Inferior parietal cortex (tissue), 1 donor: ENCODE measurements at regions not wholly inside any gene's neighbourhood (a gene's known extent, or its start where the extent isn't known, plus 50 kb on each side); places are given as distances from the start of the nearest gene placed in this dataset.

Source experiments
- DNase-seq: peaks from one replicate; pipeline ENCODE4 v3.0.0-alpha.2; 2016; ENCODE audit errors: extremely low spot score

GRCh38 chr17:73953206-73954033, 250.1 kb upstream of the RPL38 start:
- DNase-seq = no peak

DNA sequence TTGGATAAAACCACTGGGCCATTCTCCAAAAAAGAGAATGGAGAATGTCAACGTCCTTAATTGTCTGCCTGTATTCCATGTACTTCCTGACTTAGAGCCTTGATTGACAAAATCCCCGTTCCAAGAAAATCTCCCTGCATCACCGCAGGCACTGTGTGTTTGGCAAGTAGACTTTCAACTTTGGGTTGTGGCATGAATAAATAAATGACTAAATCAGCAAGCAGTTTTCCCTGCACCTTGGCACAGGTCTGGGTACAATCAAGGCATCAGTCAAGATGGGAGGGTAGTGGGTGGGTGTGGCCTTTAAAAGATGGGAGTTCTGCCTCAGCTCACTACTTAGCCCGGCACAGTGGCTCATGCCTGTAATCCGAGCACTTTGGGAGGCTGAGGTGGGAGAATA, 248.5 kb upstream of the RPL38 start:
- no peak for DNase-seq

DNA sequence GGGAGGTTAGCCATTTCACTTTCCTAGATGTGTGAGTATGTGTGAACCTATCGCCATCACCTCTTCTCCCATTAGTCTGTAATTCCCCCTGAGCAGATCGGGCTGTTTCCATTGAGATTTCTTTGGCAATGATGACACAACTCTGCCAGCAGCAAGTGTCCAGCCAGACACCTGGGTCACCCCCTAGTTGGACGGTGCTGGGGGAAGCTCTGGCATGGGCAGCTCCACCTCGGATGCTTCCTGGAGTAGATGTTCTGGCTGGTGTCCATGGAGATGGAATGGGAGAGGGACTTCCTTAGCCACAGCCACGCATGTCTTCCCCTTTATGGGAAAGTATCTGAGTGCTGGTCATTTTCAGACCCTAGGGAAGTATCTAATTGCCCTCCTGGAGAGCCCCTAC, 247.9 kb upstream of the RPL38 start:
- no peak for DNase-seq

DNA sequence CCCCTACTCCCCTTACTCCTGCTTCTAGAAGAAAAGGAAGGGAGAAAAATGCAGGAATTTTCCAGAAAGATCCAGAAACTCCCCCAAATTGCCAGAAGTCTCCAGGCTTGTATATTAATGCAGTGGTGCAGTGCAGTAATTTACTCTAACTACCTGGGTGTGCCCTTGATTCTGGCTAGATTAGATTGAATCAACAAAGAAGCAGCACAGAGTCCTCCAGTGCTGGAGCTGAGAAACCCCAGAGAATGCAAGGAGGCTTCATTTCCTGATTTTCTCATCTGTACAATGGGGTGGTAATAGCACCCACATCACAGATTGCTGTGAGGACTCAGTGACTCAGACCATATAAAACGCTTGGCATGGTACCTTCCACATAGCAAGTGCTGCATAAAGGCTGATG, 247.3 kb upstream of the RPL38 start:
- no peak for DNase-seq

DNA sequence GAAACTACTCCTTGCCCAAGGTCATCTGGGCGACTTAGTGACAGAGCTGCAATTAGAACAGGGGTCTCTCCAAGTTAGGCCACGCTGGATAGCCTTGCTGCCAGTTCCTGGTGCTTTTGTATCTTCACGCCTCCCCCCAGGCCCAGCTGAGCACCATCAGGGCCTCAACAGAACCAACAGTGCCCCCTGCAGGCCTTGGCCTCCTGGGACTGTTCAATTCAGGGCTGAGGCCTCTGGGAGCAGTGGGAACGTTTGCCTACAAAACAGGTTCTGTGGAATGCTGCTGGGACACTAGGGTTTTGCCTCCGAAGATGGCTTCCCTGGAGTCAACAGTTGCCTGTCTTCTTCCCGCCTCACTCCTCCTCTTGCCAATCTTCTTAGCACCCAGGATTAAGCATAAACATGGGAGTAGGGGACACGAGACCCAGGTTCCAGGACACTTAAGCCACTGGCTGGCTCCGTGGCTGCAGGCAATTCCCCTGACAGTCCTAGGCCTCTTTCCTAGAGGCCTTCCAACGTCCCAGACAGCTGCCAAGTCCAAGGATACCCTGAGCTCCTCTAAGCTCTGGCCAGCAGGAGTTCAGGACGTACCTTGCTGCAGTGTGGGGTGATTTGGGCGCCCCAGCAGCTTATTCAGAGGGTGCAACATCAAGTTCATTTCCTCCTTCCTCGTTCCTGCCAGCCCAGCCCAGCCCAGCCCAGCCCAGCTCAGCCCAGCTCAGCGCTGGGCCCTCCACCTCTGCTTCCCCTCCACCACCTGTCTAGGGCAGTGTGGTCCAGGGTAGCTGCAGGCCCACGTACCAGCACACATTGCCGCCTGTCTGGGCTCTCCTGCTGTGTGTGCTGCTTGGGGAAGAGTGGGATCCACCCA, 246.6 kb upstream of the RPL38 start:
- peak; percentile 79 for DNase-seq

DNA sequence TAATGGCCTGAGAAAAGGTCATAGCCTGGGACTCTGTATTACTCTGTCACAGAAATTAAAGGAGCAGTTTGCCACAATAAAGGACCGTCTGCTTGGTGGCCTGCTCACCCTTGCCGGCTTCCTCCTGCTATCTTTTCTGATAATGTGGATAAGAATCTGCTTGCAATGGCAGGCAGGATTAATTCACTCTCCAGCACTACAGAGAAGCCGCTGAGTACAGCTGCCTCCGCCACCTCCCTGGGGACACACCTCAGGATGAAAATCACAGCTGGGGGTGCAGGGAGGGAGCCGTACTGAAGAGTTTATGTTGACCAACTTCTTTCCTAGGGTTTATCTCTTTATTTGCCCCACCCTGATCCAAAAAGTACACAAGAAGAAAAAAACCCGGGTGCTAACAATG, 245.9 kb upstream of the RPL38 start:
- no peak for DNase-seq

- no peak for DNase-seq
Observed at GRCh38 chr17:73958453-73958852, 245.0 kb upstream of the RPL38 start.

DNA sequence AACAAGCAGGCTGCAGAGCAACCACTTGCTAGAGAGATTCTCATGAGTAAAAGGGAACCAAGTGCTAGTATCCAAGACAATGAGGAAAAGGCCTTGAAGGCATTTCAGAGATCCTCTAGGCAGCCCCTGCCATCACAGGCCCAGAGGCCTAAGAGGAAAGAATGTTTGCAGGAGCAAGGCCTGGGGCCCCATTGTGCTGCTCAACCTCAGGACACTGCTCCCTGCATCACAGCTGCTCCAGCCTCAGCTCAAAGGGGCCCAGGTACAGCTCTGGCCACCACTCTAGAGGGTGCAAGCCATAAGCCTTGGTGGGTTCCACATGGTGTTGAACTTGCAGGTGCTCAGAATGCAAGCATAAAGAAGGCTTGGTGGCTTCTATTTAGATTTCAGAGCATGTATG, 243.0 kb upstream of the RPL38 start:
- DNase-seq = no peak

GRCh38 chr17:73962308-73962707, 241.2 kb upstream of the RPL38 start:
- DNase-seq = no peak

DNA sequence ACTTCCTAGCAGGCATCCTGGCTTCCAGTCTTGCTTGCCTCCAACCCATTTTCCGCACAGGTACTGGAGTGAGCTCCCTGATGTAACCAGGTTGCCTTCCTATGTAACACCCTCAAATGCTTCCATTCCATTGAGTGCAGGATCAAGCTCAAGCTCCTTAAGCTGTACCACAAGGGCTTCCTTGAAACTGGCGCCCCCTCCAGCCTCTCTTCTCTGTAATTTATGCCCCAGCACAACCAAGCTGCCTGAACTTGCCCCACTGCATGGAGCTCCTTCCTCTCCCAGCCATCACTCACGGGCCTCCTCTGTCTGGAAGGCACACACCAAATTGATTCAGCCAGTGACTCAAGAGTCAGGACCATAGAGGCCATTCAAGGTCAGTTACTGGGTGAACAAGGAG, 234.8 kb upstream of the RPL38 start:
- DNase-seq = no peak

GRCh38 chr17:73969956-73970355, 233.5 kb upstream of the RPL38 start:
- DNase-seq = no peak

DNA sequence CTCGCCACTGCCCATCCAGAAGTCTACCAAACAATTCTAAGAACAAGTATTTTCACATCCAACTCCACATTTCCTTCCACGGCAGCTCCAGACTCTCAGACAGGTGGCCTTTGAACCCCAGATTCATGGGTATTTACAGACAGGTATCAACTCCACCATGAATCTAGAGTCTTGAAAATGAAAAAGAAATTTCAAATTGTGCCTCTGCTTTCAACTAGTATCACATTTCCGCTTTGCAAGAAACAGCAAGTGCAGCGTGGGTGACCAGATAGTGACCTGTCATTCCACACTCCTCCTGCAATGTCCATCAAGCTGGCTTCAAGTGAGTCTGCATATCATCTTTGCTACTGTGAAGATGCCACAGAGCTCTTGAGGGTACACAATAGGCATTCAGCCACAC, 232.4 kb upstream of the RPL38 start:
- DNase-seq = no peak

GRCh38 chr17:73972056-73972455, 231.4 kb upstream of the RPL38 start:
- no peak for DNase-seq

DNA sequence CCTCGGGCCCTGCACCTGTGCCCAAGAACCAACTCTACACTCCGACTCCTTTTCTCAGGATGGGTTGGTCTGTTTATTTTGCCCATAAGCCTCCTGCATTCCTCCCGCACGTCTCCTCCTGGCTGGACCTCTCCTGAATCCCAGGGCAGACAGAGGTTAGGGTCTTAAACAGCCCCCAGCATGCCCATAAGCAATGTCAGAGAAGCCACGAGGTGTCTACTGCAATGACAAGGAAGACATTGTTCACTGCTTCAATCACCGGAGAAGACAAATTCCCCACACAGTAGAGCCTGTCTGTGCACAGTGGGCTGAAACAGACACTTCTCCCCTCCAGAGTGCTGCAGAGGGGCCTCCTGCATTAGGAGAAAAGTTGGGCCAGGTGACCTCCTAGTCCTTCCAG, 230.6 kb upstream of the RPL38 start:
- no peak for DNase-seq

GRCh38 chr17:73973586-73974409, 229.7 kb upstream of the RPL38 start:
- DNase-seq = no peak

DNA sequence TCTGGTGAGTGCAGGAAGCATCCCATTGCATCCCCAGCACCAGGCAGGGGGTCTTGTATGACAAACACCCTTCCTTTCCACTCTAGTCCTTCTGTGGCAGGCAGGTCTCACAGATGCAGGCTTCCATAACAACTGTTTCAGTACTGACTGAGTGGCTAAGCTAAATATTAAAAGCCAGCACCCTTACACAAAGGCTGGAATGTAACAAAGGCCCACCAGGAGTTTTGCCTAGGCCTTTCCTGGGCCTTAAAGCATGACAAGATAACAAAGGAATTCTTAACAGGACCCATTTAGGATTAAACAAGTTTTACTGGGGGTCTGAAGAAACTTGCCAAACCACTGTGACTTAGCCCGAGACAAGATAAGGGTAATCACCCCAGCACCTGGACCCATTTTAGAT, 228.9 kb upstream of the RPL38 start:
- no peak for DNase-seq

DNA sequence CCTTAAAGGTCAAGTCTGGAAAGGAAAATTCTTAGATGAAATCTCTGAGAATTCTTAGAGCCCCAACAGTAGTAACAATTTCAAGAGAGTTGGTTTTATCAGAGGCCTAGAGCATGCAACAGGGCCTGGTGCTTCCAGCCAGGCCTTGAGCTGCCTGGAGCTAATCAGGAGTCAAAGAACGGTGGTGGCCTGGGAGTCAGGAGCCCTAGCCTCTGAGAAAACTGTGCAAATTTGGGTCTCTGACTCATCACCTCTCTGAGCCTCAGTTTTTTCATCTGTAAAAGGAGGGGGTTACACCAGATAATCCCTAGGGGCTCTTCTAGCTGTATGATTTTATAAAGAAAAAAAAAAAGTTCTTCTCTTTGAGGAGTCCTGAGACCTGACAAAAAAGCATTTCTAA, 227.3 kb upstream of the RPL38 start:
- no peak for DNase-seq

- no peak for DNase-seq
Observed at GRCh38 chr17:73976676-73977521, 226.6 kb upstream of the RPL38 start.

DNA sequence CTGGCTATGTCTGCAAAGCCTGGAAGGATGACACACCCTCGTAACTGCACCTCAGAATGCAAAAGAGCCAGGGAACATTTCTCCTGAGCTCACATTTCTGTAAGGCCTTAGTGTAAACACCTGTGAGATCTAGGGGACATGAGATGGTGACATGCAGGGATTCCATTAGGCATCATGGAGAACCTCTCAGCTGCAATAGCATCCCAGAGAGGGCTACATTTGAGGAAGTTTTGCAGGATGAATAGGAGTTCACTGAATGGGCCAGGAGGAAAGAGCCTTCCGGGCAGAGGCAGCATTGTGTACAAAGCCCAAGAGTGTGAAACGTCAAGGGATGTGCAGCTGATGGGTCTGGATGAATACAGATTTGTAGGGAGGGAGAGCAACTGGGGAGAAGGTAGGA, 223.0 kb upstream of the RPL38 start:
- no peak for DNase-seq

- DNase-seq = no peak
Observed at GRCh38 chr17:73982871-73983270, 220.6 kb upstream of the RPL38 start.
